ENCODE measurements at regions not wholly inside any gene's neighbourhood (a gene's known extent, or its start where the extent isn't known, plus 50 kb on each side); places are given as distances from the start of the nearest gene placed in this dataset.
"Not testable (repeated sequence)": the region's sequence is repeated elsewhere in the genome, so short reads cannot be mapped to it uniquely, and the experiment has no call there.

DNA sequence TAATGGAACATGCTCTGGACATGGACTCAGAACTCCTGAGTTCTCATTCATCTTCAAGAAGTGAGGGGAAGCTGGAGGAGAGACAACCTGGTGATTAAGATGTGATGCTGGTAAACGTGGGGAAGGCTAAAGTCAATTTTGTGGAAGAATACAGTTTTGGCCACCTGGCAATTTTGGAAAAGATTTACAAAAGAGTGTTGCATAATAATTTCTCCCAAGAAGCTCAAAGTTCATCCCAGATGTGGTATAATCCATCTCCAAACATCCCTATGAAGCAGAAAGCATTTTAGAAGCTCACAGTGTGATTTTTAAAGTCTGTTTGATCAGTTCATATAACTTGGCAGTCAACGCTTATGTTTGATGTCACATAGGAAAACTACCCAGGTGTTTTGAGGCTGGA, 208.7 kb downstream of the LMX1A start:
- DNase-seq, result no peak

- peak; percentile 45 for DNase-seq
Observed at GRCh38 chr1:165144757-165145397, 211.6 kb downstream of the LMX1A start.

DNA sequence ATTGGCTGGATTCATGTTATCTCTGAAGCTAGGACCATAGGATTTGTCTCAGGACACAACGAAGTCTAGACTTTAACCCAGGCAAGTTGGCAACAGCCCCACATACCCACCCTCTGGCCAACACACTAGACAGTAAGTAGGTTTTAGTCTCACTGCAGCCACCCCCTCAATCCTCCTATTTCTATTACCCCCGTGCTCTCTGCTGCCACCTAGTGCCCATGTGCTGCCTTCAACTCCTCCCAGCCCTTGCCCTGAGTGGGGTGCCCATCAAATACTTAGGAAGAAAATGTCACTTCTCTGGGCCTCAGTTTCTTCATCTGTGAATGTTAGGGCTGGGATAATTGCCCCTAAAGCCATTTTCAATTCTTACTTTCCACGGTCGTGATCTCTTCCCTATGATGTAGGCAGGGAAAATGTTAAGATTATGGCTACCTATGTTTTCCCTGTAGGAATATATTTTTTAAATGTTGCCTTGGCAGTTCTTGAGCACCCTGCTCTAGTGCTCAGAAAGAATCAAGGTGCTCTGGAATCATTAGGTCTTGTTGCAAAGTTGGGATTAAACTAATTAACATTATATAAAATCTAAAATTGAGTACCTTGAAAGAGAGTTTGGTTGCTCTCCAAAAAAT, 213.0 kb downstream of the LMX1A start:
- DNase-seq, result peak; percentile 30

GRCh38 chr1:165138960-165139359, 217.6 kb downstream of the LMX1A start:
- DNase-seq, result no peak

- DNase-seq, result no peak
Observed at GRCh38 chr1:165137551-165138316, 218.8 kb downstream of the LMX1A start.

- no peak for DNase-seq
Observed at GRCh38 chr1:165134431-165134830, 222.1 kb downstream of the LMX1A start.

DNA sequence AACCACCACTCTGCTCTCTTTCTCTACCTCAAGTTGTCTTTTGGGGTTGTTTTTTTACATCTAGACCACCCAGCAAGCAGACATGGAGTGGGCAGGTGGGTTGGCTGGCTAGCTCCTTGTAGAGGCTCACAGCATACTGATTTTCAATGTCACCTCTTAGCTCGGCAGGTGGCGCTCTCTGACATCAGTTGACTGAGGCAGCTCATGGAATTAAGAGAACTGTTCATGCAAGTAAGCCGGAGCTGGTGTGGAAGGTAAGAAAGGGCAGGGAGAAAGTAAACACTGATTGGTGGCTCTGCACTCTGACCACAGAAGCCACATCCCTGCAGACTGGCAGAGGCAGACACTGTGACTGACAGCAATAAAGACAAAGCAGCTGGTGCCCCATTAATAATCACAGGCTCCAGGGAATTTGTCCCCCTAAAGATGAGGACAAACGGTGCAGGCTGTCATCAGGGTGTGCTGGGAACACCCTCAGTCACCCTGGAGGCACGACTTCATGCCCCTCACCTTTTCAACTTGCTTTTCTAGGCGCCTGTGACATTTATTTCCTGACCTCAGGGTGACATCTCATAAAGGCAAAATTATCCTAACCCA, 226.8 kb downstream of the LMX1A start:
- DNase-seq, result peak; percentile 59

- DNase-seq, result no peak
Observed at GRCh38 chr1:165124772-165125171, 231.7 kb downstream of the LMX1A start.

DNA sequence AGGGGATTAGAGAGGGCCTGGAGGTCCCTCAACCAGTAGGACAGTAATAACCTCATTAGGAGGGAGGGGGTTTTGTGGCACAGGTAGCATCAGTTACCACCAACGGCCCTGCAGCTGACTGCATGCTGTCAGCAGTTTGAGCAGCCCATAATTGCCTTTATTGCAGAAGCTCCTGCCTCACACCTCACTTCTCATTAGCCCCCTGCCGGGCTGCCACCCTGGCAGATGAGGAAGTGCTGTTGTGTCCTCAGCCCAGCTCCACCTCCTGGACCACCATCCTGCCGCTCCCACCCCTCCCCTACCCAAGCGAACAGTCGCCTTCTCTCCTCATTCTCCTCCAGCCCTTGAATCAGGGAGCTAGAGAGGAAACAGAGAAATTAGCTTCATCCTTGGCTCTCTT, 237.4 kb downstream of the LMX1A start:
- DNase-seq, result no peak

DNA sequence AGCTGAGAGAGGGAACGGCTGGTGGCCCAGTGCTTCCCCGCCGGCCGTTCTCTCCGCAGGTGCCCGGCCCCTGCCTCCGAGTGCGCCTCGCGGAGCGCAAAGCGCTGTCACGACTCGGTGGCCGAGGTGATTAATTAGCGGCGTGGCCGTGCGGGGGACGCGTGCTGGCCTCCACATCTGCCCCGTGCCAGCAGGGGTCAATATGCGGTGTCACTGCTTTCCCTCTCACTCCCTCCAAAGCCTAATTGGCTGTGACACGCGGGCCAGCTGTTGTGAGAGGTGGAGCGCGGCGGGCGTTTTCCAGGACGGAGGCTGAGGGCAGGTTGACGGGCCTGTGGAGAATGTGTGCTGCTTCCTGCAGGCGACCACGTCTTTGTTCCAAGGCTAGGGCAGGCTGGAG, 239.0 kb downstream of the LMX1A start:
- no peak for DNase-seq

DNA sequence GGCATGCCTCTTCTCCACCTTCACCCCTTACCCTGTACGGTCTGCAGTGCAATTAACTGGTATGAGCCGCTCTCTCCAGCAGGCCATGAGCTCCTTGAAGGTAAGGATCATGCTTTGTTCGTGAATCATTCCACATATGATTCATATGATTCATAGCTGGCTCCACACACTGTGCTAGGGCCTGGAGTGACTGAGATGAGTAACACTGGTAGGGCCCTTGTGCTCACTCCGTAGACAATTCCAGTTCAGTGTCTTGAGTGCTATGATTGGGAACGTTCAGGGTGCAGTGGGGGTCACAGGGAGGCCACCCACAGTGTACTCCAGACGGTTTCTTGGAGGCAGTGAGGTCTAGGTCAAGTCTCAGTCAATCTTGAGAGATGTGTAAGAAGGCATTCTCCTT, 239.8 kb downstream of the LMX1A start:
- peak; percentile 0 for DNase-seq

GRCh38 chr1:165116171-165116570, 240.3 kb downstream of the LMX1A start:
- DNase-seq, result no peak

GRCh38 chr1:165114889-165115285, 241.6 kb downstream of the LMX1A start:
- no peak for DNase-seq

DNA sequence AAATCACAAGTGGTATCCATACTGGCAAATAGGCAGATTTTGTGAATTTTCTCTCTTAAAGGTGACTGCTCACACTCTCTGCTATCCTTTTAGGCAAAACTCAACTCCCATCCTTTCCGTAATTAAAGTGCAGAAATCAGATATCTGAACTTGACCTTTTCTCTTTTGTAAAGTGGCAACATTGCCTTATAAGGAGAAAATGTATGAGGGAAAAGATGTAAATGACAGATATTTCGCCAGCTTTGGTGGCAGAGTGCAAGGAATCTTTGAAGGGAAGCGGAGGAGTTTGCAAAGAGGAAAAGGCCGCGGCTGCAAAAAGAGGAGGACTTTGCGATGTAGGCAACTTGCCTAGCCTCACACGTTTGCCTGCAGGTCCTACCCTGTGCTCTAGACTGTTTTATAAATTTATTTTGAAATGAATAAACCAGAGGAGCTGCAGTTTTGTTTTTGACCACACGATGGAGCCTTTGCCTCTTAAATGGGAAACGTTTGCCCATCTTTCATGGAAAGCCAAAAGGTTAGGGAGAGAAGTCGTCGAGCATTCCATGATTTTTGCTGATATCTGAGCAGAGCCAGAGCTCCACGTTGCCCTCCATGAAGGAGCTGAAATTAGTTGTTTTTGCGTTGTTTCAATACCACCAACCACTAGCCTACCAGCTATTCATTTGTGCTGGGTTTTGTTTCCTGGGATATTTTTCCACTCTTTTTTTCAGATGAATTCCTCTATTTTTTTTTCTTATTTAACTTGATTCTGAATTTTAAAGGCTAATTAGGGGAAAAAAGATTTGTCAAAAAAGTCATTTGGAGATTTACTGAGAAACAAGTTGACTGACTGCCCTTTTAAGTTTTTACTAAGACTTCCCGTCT, 242.3 kb downstream of the LMX1A start:
- peak; percentile 11 for DNase-seq

- DNase-seq, result no peak
Observed at GRCh38 chr1:165112260-165112659, 244.3 kb downstream of the LMX1A start.

GRCh38 chr1:165109013-165109412, 247.5 kb downstream of the LMX1A start:
- no peak for DNase-seq

GRCh38 chr1:165092542-165093162, 263.9 kb downstream of the LMX1A start:
- DNase-seq, result not testable (repeated sequence)

DNA sequence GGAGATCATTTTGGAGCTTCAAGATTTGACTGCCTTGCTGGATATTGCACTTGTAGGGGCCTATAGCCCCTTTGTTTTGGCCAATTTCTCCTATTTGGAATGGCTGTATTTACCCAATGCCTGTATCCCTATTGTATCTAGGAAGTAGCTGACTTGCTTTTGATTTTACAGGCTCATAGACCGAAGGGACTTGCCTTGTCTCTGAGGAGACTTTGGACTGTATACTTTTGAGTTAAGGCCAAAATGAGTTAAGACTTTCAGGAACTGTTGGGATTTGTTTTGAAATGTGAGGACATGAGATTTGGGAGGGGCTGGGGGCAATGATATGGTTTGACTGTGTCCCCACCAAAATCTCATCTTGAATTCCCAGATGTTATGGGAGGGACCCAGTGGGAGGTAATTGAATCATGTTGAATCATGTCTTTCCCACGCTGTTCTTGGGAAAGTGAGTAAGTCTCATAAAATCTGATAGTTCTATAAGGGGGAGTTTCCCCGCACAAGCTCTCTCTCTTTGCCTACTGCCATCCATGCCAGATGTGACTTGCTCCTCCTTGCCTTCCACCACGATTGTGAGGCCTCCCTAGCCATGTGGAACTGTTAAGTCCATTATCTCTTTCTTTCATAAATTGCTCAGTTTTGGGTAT, 276.1 kb downstream of the LMX1A start:
- no peak for DNase-seq

- no peak for DNase-seq
Observed at GRCh38 chr1:165078391-165078790, 278.1 kb downstream of the LMX1A start.

- DNase-seq, result no peak
Observed at GRCh38 chr1:165075725-165076370, 280.7 kb downstream of the LMX1A start.

Measured in activated CD4-positive, alpha-beta T cell treated with anti-CD3 and anti-CD28 coated beads, Interleukin-2, amount 50 U/mL, for 16 hours (primary cell).